HCT116 (cell line): ENCODE measurements at regions not wholly inside any gene's neighbourhood (a gene's known extent, or its start where the extent isn't known, plus 50 kb on each side); places are given as distances from the start of the nearest gene placed in this dataset.

Experiments
- CEBPB ChIP-seq: IDR thresholded peaks from 2 replicates; pipeline ENCODE4 v1.6.1; 2012; ENCODE audit warnings: low read depth
- EZH2 ChIP-seq: fragments of 200-600 bp; sonication (generic); IDR thresholded peaks from 2 replicates; pipeline ENCODE4 v1.6.1; 2017; ENCODE audit warnings: antibody characterized with exemption, mixed run types
- EZH2phosphoT487 ChIP-seq: fragments of 200-600 bp; IDR thresholded peaks from 2 replicates; pipeline ENCODE4 v1.6.1; 2018; ENCODE audit warnings: antibody characterized with exemption, borderline replicate concordance
- FOSL1 ChIP-seq: IDR thresholded peaks from 2 replicates; pipeline ENCODE4 v1.6.1; 2012; ENCODE audit warnings: low read depth
- POLR2A ChIP-seq: IDR thresholded peaks from 2 replicates; pipeline ENCODE4 v1.7.0; 2011; ENCODE audit warnings: borderline replicate concordance; ENCODE audit not compliant: insufficient read depth, insufficient read length; ENCODE audit errors: extremely low read depth
- POLR2AphosphoS5 ChIP-seq: IDR thresholded peaks from 2 replicates; pipeline ENCODE4 v1.6.1; 2011; ENCODE audit warnings: mild to moderate bottlenecking, low read depth, low read length, moderate library complexity
- RAD21 ChIP-seq: IDR thresholded peaks from 2 replicates; pipeline ENCODE4 v1.6.1; 2012; ENCODE audit warnings: low read depth, mild to moderate bottlenecking
- SP1 ChIP-seq: IDR thresholded peaks from 2 replicates; pipeline ENCODE4 v1.6.1; 2012; ENCODE audit warnings: low read depth
- SRF ChIP-seq: IDR thresholded peaks from 2 replicates; pipeline ENCODE4 v1.6.1; 2012; ENCODE audit warnings: low read depth
- ZBTB33 ChIP-seq: IDR thresholded peaks from 2 replicates; pipeline ENCODE4 v1.6.1; 2011; ENCODE audit warnings: mild to moderate bottlenecking, low read length, moderate library complexity; ENCODE audit not compliant: insufficient replicate concordance; ENCODE audit errors: extremely low read depth
- TF ChIP-seq, protein P1 (sequence below), 3 experiments: fragments of 200-600 bp in 1 of 3; sonication (generic) in 1 of 3; IDR thresholded peaks in 2 of 3; conservative IDR thresholded peaks in 1 of 3; 2 replicates each; pipeline ENCODE4 v1.5.1; 2012 to 2017; ENCODE audit warnings: low read depth in 2 of 3, low read length in 2 of 3, antibody characterized with exemption in 1 of 3, borderline replicate concordance in 1 of 3, control low read depth in 1 of 3, mild to moderate bottlenecking in 1 of 3, mixed read lengths in 1 of 3, mixed run types in 1 of 3, moderate library complexity in 1 of 3; ENCODE audit not compliant: insufficient read depth in 1 of 3

- TF ChIP-seq EZH2 (no peak), POLR2A (no peak), CEBPB (no peak), POLR2AphosphoS5 (no peak), EZH2phosphoT487 (no peak), RAD21 (no peak), SP1 (no peak), SRF (no peak), ZBTB33 (no peak), FOSL1 (no peak)
- TF ChIP-seq, protein P1, sequence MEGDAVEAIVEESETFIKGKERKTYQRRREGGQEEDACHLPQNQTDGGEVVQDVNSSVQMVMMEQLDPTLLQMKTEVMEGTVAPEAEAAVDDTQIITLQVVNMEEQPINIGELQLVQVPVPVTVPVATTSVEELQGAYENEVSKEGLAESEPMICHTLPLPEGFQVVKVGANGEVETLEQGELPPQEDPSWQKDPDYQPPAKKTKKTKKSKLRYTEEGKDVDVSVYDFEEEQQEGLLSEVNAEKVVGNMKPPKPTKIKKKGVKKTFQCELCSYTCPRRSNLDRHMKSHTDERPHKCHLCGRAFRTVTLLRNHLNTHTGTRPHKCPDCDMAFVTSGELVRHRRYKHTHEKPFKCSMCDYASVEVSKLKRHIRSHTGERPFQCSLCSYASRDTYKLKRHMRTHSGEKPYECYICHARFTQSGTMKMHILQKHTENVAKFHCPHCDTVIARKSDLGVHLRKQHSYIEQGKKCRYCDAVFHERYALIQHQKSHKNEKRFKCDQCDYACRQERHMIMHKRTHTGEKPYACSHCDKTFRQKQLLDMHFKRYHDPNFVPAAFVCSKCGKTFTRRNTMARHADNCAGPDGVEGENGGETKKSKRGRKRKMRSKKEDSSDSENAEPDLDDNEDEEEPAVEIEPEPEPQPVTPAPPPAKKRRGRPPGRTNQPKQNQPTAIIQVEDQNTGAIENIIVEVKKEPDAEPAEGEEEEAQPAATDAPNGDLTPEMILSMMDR (IDR thresholded peaks at IDR 0.05 in 2 of 3, conservative IDR thresholded peaks at IDR 0.05 in 1 of 3; ENCODE audit: borderline replicate concordance in 1 of 3, insufficient read depth in 1 of 3, low read depth in 2 of 3, low read length in 2 of 3) = no peak
Measured at GRCh38 chr12:92046557-92047392, 98.9 kb downstream of the BTG1 start.
